ENCODE measurements at regions not wholly inside any gene's neighbourhood (a gene's known extent, or its start where the extent isn't known, plus 50 kb on each side); places are given as distances from the start of the nearest gene placed in this dataset.

DNA sequence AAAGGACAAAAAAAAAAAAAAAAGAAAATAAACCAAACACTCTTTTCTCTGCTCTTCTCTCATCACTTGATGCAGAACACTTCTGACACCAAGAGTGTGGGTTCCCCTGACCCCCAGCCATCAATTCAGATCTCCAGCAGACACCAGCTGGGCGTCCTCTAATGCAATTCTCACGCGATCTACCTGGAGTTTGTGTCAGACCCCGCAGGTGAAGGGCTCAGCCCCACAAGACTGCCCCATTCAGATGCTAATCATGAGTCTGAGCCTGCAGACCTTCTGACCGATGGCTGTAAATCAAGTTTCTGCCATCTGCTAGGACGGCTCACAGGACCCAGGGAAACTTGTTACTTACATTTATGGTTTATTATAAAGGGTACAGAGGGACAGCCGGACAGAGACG, 133.6 kb upstream of the C1orf174 start:
- H3K4me1 ChIP-seq (ENCODE audit: control insufficient read depth, extremely low read depth, insufficient read depth, low read length), result no peaks in the 10 kb centered on the region
- H3K9me3 ChIP-seq (replicated peaks; ENCODE audit: control insufficient read depth, insufficient read depth, low read length), result peaks cover 3% of the 10 kb centered on the region
- ChIA-PET CTCF (no interaction called here), POLR2A (no interaction called here)
- DNase-seq (ENCODE audit: low read depth, low spot score), result no peak
- H3K79me2 ChIP-seq (ENCODE audit: control insufficient read depth, insufficient read depth, low read length), result no peaks in the 10 kb centered on the region
- H3K27ac ChIP-seq (ENCODE audit: insufficient read depth, low read depth, low read length), result no peak overlapping the region
- H4K20me1 ChIP-seq (replicated peaks; ENCODE audit: control insufficient read depth, extremely low read depth, insufficient read depth, low read length), result no peaks in the 10 kb centered on the region
- no peak overlapping the region for H3K4me2 ChIP-seq (ENCODE audit: insufficient read depth, low read length)
- H3K4me3 ChIP-seq (replicated peaks in 1 of 3; ENCODE audit: insufficient read depth in 1 of 3, low read depth in 1 of 3, low read length in 3 of 3), result no peak overlapping the region
- no peaks in the 10 kb centered on the region for H3K9me1 ChIP-seq (replicated peaks; ENCODE audit: control insufficient read depth, extremely low read depth, insufficient read depth, low read length)
- no peak for TF ChIP-seq MAX (IDR thresholded peaks at IDR 0.05; ENCODE audit: insufficient read depth, insufficient read length)
- no peak for TF ChIP-seq GATA2 (IDR thresholded peaks at IDR 0.05; ENCODE audit: insufficient read depth, insufficient read length, low read depth, low read length)
- no peak for TF ChIP-seq MYC (IDR thresholded peaks at IDR 0.05; ENCODE audit: low read depth, low read length)
- no peak for TF ChIP-seq POLR2A (IDR thresholded peaks at IDR 0.05; ENCODE audit: low read depth, low read length)
- TF ChIP-seq CTCF (IDR thresholded peaks at IDR 0.05; ENCODE audit: extremely low read depth in 1 of 2, insufficient read depth in 1 of 2, low read depth in 1 of 2, low read length in 2 of 2), result no peak
- no peak for TF ChIP-seq FOS (IDR thresholded peaks at IDR 0.05; ENCODE audit: borderline replicate concordance, insufficient read depth, low read length)
- TF ChIP-seq EZH2 (IDR thresholded peaks at IDR 0.05; ENCODE audit: borderline replicate concordance, low read depth, low read length, severe bottlenecking), result no peak
- no peak for TF ChIP-seq JUN (IDR thresholded peaks at IDR 0.05; ENCODE audit: borderline replicate concordance, insufficient read depth, insufficient read length, low read depth)
- TF ChIP-seq POLR2AphosphoS5 (IDR thresholded peaks at IDR 0.05; ENCODE audit: insufficient read depth, low read depth, low read length), result no peak
- dilution Hi-C loops (cut with MboI; ENCODE audit: extremely low pct_ligation_motif_present, low sequenced_read_pairs), result no loop called here
- H3K27me3 ChIP-seq (ENCODE audit: control insufficient read depth in 2 of 2, insufficient read depth in 2 of 2, low read length in 2 of 2), result no peaks in the 10 kb centered on the region
- no TSS peak for BruUV-seq (replicated peaks)
- H3K9ac ChIP-seq (replicated peaks; ENCODE audit: extremely low read depth, insufficient read depth, low read length), result no peak overlapping the region
- FAIRE-seq, result no peak
- no peak overlapping the region for H2AFZ ChIP-seq (ENCODE audit: low read depth, low read length)
- intact Hi-C loops (cut with micrococcal nuclease), result no loop called here
- no peaks in the 10 kb centered on the region for H3K36me3 ChIP-seq (ENCODE audit: control insufficient read depth in 2 of 2, extremely low read depth in 1 of 2, insufficient read depth in 2 of 2, low read length in 2 of 2)
